DND-41 (cell line): ENCODE measurements at regions not wholly inside any gene's neighbourhood (a gene's known extent, or its start where the extent isn't known, plus 50 kb on each side); places are given as distances from the start of the nearest gene placed in this dataset.

Experiments
- ATAC-seq: fragments of 200-7000 bp; cut with Tn5 transposase; 3 replicates; pipeline ENCODE4 v1.9.1; 2021; ENCODE audit warnings: low read depth; ENCODE audit not compliant: insufficient read depth
- DNase-seq: peaks from one replicate; pipeline ENCODE4 v3.0.0-alpha.2; 2020
- H2AFZ ChIP-seq: 2 replicates; pipeline ENCODE4 v1.6.0; 2012; ENCODE audit warnings: low read depth, low read length
- H3K27ac ChIP-seq: 2 replicates; pipeline ENCODE4 v1.5.1; 2012; ENCODE audit warnings: low read length, inconsistent platforms
- H3K27me3 ChIP-seq: fragments of 200-600 bp; sonication (generic); 2 replicates; pipeline ENCODE4 v1.6.0; 2012; ENCODE audit warnings: low read length, mild to moderate bottlenecking, inconsistent platforms; ENCODE audit not compliant: insufficient read depth, poor library complexity
- H3K36me3 ChIP-seq: 2 replicates; pipeline ENCODE4 v1.5.1; 2012; ENCODE audit warnings: low read length, inconsistent platforms; ENCODE audit not compliant: insufficient read depth
- H3K4me1 ChIP-seq: 2 replicates; pipeline ENCODE4 v1.5.1; 2012; ENCODE audit warnings: mild to moderate bottlenecking, low read length; ENCODE audit not compliant: insufficient read depth
- H3K4me2 ChIP-seq: 2 replicates; pipeline ENCODE4 v1.6.0; 2012; ENCODE audit warnings: mild to moderate bottlenecking, moderate library complexity, low read length, inconsistent platforms; ENCODE audit not compliant: insufficient read depth
- H3K4me3 ChIP-seq, 2 experiments: fragments of 200-600 bp in 1 of 2; shearing (Covaris generic) in 1 of 2; 2 replicates each; pipeline ENCODE4 v1.5.1; 2012 to 2016; ENCODE audit warnings: inconsistent platforms in 2 of 2, low read length in 2 of 2, mild to moderate bottlenecking in 2 of 2, low read depth in 1 of 2, moderate library complexity in 1 of 2
- H3K79me2 ChIP-seq: 2 replicates; pipeline ENCODE4 v1.6.0; 2012; ENCODE audit warnings: low read length, inconsistent platforms; ENCODE audit not compliant: insufficient read depth
- H3K9ac ChIP-seq: 2 replicates; pipeline ENCODE4 v1.6.0; 2012; ENCODE audit warnings: low read depth, mild to moderate bottlenecking, inconsistent platforms, low read length, moderate library complexity
- H3K9me3 ChIP-seq: 2 replicates; pipeline ENCODE4 v1.5.1; 2012; ENCODE audit warnings: low read length, moderate library complexity, mild to moderate bottlenecking, inconsistent platforms; ENCODE audit not compliant: insufficient read depth, severe bottlenecking
- H4K20me1 ChIP-seq: 2 replicates; pipeline ENCODE4 v1.6.0; 2012; ENCODE audit warnings: low read length; ENCODE audit not compliant: insufficient read depth
- CTCF ChIP-seq: IDR thresholded peaks from 2 replicates; pipeline ENCODE4 v1.5.1; 2012; ENCODE audit warnings: borderline replicate concordance, low read length, moderate library complexity, mild to moderate bottlenecking; ENCODE audit not compliant: poor library complexity, severe bottlenecking; ENCODE audit errors: extremely low read depth
- EZH2 ChIP-seq: IDR thresholded peaks from 3 replicates; pipeline ENCODE4 v1.6.1; 2012; ENCODE audit warnings: borderline replicate concordance, low read depth, mild to moderate bottlenecking, moderate library complexity, low read length, inconsistent platforms; ENCODE audit not compliant: severe bottlenecking

- no peak overlapping the region for H2AFZ ChIP-seq
- DNase-seq (no peak), ATAC-seq (no peak)
- H3K36me3 ChIP-seq: no peaks in the 10 kb centered on the region
- no peak overlapping the region for H3K4me2 ChIP-seq
- no peak for TF ChIP-seq EZH2
- TF ChIP-seq CTCF: no peak
- H3K4me3 ChIP-seq: no peak overlapping the region
- no peak overlapping the region for H3K9ac ChIP-seq
- no peaks in the 10 kb centered on the region for H3K27me3 ChIP-seq
- H3K79me2 ChIP-seq: no peaks in the 10 kb centered on the region
- H3K4me1 ChIP-seq: no peaks in the 10 kb centered on the region
- no peaks in the 10 kb centered on the region for H4K20me1 ChIP-seq
- no peaks in the 10 kb centered on the region for H3K9me3 ChIP-seq
- H3K27ac ChIP-seq: no peak overlapping the region
Measured at GRCh38 chr14:39739796-39740195, 307.6 kb upstream of the FBXO33 start.

GRCh38 chr14:39734306-39734705 is 302.1 kb upstream of the FBXO33 start:
- DNase-seq: no peak
- H2AFZ ChIP-seq: no peak overlapping the region
- no peak overlapping the region for H3K4me2 ChIP-seq
- H3K4me1 ChIP-seq: no peaks in the 10 kb centered on the region
- H3K27me3 ChIP-seq: no peaks in the 10 kb centered on the region
- H3K9me3 ChIP-seq: no peaks in the 10 kb centered on the region
- no peak overlapping the region for H3K9ac ChIP-seq
- TF ChIP-seq EZH2: no peak
- no peak for TF ChIP-seq CTCF
- no peaks in the 10 kb centered on the region for H3K79me2 ChIP-seq
- no peak overlapping the region for H3K27ac ChIP-seq
- ATAC-seq: no peak
- no peaks in the 10 kb centered on the region for H3K36me3 ChIP-seq
- H3K4me3 ChIP-seq: no peak overlapping the region
- no peaks in the 10 kb centered on the region for H4K20me1 ChIP-seq

GRCh38 chr14:39733741-39734140 is 301.5 kb upstream of the FBXO33 start:
- Histone ChIP-seq H2AFZ (no peak overlapping the region), H3K9me3 (no peaks in the 10 kb centered on the region), H3K9ac (no peak overlapping the region), H3K4me3 (no peak overlapping the region), H3K4me1 (no peaks in the 10 kb centered on the region), H4K20me1 (no peaks in the 10 kb centered on the region), H3K4me2 (no peak overlapping the region), H3K27me3 (no peaks in the 10 kb centered on the region), H3K79me2 (no peaks in the 10 kb centered on the region), H3K27ac (no peak overlapping the region), H3K36me3 (no peaks in the 10 kb centered on the region)
- no peak for TF ChIP-seq CTCF
- ATAC-seq (no peak), DNase-seq (no peak)

GRCh38 chr14:39731912-39732311 is 299.7 kb upstream of the FBXO33 start:
- no peak overlapping the region for H3K27ac ChIP-seq
- no peak overlapping the region for H3K4me3 ChIP-seq
- no peaks in the 10 kb centered on the region for H3K4me1 ChIP-seq
- H3K9ac ChIP-seq: no peak overlapping the region
- DNase-seq: peak; percentile 13
- TF ChIP-seq EZH2: no peak
- TF ChIP-seq CTCF: peak; percentile 54
- no peaks in the 10 kb centered on the region for H3K79me2 ChIP-seq
- no peak overlapping the region for H2AFZ ChIP-seq
- ATAC-seq: no peak
- no peaks in the 10 kb centered on the region for H3K27me3 ChIP-seq
- H3K4me2 ChIP-seq: no peak overlapping the region
- no peaks in the 10 kb centered on the region for H4K20me1 ChIP-seq
- no peaks in the 10 kb centered on the region for H3K36me3 ChIP-seq
- no peaks in the 10 kb centered on the region for H3K9me3 ChIP-seq
